Adrenal gland (tissue), 5 donors: ENCODE measurements at regions not wholly inside any gene's neighbourhood (a gene's known extent, or its start where the extent isn't known, plus 50 kb on each side); places are given as distances from the start of the nearest gene placed in this dataset.

Source experiments
- POLR2A ChIP-seq, 2 donors: fragments of 450-650 bp; IDR thresholded peaks; one replicate each; pipeline ENCODE4 v1.6.1; 2017; ENCODE audit warnings: antibody characterized with exemption in 2 of 2, mild to moderate bottlenecking in 2 of 2, moderate library complexity in 1 of 2
- TF ChIP-seq, protein P1 (sequence below), 6 experiments: fragments of 450-650 bp in 4 of 6; fragments of 200-600 bp in 2 of 6; sonication (generic) in 1 of 6; IDR thresholded peaks; 1 replicate in 5 of 6; 2 replicates in 1 of 6; pipeline versions ENCODE4 v1.5.1 to v1.8.0; 2016 to 2021; ENCODE audit warnings: antibody characterized with exemption in 6 of 6, mild to moderate bottlenecking in 2 of 6, moderate library complexity in 1 of 6
- donor health status: DM: no; HTN: no; CAD: no.

DNA sequence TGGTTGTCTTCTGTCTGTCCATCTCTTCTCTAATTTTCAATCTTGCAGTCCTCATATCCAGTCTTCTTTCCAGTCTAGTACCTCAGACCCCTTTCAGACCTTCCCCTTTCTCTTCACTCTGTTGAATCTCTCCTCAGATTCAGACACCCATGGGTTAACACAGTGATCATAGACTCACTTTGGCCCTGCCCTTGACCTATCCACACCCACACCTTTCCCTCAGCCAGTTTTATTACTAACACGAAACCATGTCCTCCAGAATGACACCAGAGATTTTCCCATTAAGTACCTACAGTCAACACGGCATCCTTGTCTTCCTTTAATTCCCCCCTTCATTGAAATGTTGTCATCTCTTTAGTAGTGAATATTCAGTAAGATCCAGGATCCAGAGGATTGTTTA is 74.5 kb upstream of the UBE2E2 start:
- TF ChIP-seq, protein P1, sequence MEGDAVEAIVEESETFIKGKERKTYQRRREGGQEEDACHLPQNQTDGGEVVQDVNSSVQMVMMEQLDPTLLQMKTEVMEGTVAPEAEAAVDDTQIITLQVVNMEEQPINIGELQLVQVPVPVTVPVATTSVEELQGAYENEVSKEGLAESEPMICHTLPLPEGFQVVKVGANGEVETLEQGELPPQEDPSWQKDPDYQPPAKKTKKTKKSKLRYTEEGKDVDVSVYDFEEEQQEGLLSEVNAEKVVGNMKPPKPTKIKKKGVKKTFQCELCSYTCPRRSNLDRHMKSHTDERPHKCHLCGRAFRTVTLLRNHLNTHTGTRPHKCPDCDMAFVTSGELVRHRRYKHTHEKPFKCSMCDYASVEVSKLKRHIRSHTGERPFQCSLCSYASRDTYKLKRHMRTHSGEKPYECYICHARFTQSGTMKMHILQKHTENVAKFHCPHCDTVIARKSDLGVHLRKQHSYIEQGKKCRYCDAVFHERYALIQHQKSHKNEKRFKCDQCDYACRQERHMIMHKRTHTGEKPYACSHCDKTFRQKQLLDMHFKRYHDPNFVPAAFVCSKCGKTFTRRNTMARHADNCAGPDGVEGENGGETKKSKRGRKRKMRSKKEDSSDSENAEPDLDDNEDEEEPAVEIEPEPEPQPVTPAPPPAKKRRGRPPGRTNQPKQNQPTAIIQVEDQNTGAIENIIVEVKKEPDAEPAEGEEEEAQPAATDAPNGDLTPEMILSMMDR (IDR thresholded peaks at IDR 0.05), result no peak
- no peak for TF ChIP-seq POLR2A (IDR thresholded peaks at IDR 0.05)
